NCI-H526 (cell line): ENCODE measurements at regions not wholly inside any gene's neighbourhood (a gene's known extent, or its start where the extent isn't known, plus 50 kb on each side); places are given as distances from the start of the nearest gene placed in this dataset.
"Not testable (repeated sequence)": the region's sequence is repeated elsewhere in the genome, so short reads cannot be mapped to it uniquely, and the experiment has no call there.

Experiments
- DNase-seq, 2 experiments: peaks; one replicate each; lab custom pipeline; 2025; lab: John Stamatoyannopoulos, UW

DNA sequence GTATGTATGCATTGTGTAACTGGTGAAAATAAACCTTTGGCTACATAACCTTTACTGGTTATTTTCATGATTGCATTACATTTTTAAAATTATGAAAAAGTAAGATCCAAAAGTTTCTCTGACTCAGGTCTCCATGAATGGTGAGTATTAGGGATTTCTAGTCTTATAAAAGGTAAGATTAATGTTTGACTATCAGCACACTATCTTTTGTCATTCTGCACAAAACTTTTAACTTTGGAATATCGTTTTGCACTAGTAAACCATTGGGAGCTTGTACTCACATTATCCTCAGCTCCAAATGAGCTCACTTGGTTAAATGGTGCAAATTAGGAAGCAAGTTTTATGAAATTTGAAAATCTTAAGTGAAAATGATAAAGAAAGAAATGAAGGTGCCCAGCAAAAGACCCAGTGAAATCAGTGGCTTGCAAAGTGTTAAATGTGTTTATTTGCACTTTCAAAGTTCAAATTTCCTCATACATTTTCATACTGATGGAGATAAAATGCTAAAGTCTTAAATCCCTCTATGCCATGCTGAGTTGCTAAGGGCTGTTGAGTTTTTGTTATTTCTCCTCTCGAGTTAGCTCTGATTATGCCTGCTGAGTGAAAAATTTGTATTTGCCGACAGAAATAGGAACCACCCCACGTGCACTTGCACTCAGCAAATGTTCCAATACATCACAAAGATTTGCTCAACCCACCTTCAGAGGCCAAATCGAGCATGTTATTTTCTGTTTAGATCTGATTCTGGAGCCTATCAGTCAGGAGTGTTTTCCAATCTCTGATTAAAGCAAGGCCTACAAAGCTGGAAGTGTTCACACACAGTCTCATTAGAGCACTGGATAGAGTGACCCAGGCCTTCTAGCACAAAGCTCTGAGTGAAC lies 885.7 kb downstream of the NR2F1-AS1 start:
- no peak for DNase-seq

- DNase-seq, result no peak
These were observed 887.0 kb downstream of the NR2F1-AS1 start for GRCh38 chr5:92694067-92694466.

DNA sequence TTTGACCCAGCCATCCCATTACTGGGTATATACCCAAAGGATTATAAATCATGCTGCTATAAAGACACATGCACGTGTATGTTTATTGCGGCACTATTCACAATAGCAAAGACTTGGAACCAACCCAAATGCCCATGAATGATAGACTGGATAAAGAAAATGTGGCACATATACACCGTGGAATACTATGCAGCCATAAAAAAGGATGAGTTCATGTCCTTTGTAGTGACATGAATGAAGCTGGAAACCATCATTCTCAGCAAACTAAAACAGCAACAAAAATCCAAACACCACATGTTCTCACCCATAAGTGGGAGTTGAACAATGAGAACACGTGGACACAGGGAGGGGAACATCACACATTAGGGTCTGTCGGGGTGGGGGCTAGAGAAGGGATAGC lies 889.1 kb downstream of the NR2F1-AS1 start:
- not testable (repeated sequence) for DNase-seq

DNA sequence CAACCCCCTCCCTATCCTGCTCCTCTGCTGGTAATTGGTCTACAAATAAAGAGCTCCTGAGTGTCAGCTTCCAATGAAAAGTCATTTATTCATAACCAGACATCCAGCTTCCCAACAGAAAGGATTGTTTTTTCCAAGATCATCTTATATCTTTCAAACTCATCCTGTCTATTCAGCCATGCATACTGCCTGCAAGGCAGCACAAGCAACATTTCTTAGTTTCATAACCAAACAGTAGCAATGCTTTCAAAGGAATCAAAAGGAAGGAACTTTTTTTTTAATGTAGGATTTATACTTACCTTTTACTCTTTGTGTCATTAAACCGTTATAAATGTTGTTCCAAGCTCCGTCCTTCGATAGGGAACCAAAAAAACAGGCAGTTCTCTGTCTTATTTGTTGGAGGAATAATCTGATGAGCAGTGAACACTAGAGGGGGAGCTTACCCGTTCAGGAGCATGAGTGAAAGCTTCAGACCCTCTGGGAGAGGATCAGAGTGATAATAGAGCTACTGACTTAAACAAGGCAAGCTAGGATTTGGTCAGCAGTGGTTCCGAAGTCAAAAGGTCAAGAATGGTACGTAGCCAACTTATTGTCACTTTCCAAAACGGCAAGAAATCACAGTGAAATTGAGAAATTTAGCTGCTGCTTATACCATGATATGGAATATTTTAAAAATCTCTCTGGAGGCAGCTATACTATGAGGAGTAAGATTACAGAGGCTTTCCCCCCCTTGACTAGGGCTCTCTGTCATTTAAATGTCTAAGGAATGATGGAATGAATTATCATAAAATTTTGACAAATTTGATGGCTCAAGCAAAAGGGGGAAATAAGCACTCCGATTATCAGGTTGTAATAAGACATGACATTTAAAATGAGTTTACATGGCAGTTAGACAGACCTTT lies 892.9 kb downstream of the NR2F1-AS1 start:
- peak in 1 of 2 experiments; percentile 12 for DNase-seq

DNA sequence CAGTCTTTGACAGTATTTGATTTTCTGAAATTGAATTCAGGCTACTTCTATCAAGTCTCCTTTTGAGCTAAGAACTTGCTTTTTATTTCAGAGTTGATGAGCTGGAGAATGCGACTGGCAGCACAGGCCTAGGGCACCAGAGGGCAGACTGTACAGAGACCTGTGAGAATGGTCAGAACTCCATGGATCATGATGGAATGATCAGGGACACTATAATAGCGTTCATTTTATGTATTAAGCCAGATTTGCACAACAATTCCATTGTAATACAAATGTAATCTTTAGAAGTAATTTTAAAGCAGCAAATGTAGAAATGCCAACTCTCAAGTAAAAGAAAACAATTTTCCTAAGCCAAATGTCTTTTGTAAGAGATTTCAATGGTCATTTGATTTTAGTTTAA lies 902.4 kb downstream of the NR2F1-AS1 start:
- no peak for DNase-seq

- no peak for DNase-seq
These were observed 904.5 kb downstream of the NR2F1-AS1 start for GRCh38 chr5:92676215-92677165.

DNA sequence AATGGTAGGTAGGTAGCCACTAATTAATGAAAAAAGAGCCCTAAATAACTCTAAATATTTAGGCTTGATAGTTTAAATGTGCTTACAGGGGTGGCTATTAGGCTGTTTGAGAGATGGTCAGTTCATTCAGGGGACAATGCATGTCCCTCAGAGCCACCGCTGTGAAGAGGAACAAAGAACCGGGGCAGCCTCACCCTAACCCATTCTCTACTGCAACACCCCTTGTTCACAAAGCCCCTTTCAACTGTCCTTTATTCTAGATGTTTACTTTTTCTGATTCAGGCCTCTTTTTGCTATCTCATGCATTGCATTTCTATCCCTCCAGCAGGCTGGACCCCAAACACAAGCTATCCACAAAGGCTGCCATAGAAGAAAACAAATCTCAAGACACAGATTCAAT lies 906.7 kb downstream of the NR2F1-AS1 start:
- DNase-seq, result no peak

GRCh38 chr5:92665506-92665905 lies 915.5 kb downstream of the NR2F1-AS1 start:
- no peak for DNase-seq

DNA sequence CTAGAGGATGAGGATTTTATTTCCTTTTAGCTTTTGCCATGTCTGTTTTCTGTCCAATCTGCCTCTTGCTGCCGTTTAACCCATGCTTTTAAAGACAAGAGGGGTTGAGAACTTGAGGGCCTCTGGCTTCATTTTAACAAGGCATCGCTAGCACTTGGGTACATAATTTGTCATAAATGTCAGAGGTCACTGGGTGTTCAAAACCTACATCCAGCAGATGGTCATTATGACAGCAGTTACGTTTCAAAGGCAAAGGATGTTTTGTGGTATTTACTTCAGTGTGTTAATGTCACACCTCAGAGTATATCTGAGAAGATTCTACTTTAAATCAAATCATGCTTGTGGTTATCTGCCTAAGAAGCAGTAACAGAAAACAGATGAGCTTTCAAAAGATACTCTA lies 918.3 kb downstream of the NR2F1-AS1 start:
- DNase-seq, result no peak

- DNase-seq, result no peak
These were observed 921.8 kb downstream of the NR2F1-AS1 start for GRCh38 chr5:92659246-92659645.

DNA sequence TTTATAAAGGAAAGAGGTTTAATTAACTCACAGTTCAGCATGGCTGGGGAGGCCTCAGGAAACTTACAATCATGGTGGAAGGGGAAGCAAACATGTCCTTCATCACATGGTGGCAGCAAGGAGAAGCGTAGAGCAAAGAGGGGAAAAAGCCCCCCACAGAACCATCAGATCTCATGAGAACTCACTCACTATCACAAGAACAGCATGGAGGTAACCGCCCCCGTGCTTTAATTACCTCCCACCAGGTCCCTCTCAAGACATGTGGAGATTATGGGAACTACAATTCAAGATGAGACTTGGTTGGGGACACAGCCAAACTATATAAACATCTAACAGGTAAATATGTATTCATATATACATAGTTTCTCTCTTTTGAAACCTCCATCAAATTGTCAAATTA lies 926.4 kb downstream of the NR2F1-AS1 start:
- DNase-seq, result not testable (repeated sequence)

GRCh38 chr5:92653730-92654461 lies 927.1 kb downstream of the NR2F1-AS1 start:
- peak; percentile 83 to 95 for DNase-seq

DNA sequence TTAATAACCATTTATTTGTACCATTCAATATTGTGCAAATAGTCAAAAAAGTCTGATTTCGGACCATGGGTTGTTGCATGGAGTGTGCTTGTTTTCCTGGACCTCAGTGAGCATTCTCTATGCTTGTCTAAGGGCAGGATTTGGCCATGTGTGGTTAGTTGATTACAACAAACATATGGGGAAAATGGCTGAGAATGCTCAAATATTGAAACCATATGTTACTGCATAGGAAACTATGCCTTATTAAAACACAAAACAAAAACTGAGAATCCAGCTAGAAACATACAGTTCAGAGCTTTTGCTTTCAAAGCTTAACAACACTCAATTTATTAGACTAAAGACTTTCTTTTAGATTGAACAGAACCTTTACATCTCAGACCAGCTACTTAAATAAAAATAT lies 928.3 kb downstream of the NR2F1-AS1 start:
- DNase-seq, result no peak

DNA sequence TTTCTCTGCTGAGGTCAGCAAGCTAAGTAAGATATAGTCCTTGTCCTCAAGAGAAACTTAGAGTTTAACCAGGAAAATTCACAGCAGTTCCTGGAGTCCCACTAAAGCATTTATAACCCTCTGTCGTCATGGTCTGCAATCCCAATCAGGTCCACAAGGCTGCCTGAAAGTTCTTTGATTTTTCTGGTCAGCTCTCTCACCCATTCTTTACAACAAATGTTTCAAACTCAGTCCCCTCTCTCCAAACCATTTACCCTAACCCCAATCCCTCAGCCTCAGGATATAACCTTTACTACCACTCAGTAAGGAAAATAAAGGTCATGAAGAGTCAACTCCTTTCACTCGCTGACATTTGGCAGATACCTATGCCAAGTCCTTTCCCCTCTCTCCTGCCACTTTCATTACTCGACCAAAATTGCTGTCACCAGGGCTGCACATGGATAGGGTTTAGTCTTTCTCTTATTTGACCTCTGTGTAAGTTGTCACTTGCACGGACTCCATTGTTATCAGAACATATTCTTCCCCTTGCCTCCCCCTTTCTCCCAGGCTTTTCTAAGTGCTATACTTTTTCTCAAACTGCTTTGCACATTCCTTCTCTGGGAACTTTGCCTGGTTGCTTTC lies 936.6 kb downstream of the NR2F1-AS1 start:
- DNase-seq, result no peak

- no peak for DNase-seq
These were observed 939.7 kb downstream of the NR2F1-AS1 start for GRCh38 chr5:92641031-92641962.

DNA sequence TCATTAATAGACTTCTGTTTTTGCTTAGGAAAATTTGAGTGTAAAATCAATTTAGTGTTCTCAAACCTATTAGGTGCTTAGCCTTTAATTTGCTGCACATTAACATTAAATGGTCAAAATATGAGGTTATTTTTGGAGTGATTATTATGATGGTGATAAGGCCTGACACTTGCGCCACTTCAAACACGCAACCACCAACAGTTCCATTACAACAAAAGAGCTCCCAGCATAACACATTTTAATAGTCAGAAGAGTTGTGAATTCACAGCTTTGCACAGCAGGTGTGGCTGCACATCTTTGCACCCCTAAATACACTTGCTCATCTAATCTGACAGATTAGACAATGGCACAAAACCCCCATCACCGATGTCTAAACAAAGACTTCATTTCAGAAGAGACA lies 940.7 kb downstream of the NR2F1-AS1 start:
- DNase-seq, result no peak

GRCh38 chr5:92637960-92638359 lies 943.1 kb downstream of the NR2F1-AS1 start:
- DNase-seq, result no peak

- DNase-seq, result no peak
These were observed 943.8 kb downstream of the NR2F1-AS1 start for GRCh38 chr5:92637247-92637646.

DNA sequence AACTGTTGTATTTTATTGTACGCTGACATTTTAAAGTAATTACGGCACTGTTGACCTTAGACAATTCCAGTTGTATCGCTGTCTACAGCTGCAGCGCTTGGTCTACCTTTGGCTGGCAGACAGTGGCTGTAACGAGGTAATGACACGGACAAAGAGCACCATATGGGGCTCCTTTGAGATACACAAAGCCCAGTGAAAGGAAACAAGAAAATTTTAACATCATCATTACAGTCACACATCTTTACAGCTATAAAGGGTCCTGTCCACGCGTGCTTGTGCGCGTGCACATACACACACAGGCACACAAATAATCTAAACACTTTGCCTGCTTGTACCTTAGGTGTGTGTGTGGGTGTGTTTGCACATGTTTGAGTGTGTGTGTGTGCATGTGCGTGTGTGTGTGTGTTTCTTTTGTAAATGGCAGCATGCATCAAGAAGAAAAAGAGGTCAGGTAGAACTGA lies 946.0 kb downstream of the NR2F1-AS1 start:
- no peak for DNase-seq
